Ovary (tissue), 3 donors: ENCODE measurements at regions not wholly inside any gene's neighbourhood (a gene's known extent, or its start where the extent isn't known, plus 50 kb on each side); places are given as distances from the start of the nearest gene placed in this dataset.

ENCODE experiments used
- CTCF ChIP-seq, 3 donors: fragments of 450-650 bp in 2 of 3; fragments of 200-600 bp in 1 of 3; IDR thresholded peaks; one replicate each; pipeline versions ENCODE4 v1.5.1 to v1.8.0; 2016 to 2022; ENCODE audit warnings: antibody characterized with exemption in 3 of 3, mild to moderate bottlenecking in 1 of 3
- EP300 ChIP-seq: sonication (generic); formaldehyde crosslinking; IDR thresholded peaks from one replicate; pipeline ENCODE4 v1.6.1; 2017; ENCODE audit warnings: antibody characterized with exemption
- POLR2A ChIP-seq: fragments of 450-650 bp; IDR thresholded peaks from one replicate; pipeline ENCODE4 v1.6.1; 2017; ENCODE audit warnings: antibody characterized with exemption, mild to moderate bottlenecking, moderate library complexity
- donor health status: DM: no; HTN: no; CAD: no.

GRCh38 chr6:33902457-33902853 lies 98.7 kb upstream of the MLN start:
- TF ChIP-seq POLR2A: no peak
- TF ChIP-seq CTCF (IDR thresholded peaks at IDR 0.05): no peak
- no peak for TF ChIP-seq EP300
